HUDEP-2 (cell line): ENCODE measurements at regions not wholly inside any gene's neighbourhood (a gene's known extent, or its start where the extent isn't known, plus 50 kb on each side); places are given as distances from the start of the nearest gene placed in this dataset.

Experiments
- DNase-seq, 76 experiments: peaks; one replicate each; lab custom pipeline; 2025; ENCODE audit not compliant: unreplicated experiment in 76 of 76; lab: John Stamatoyannopoulos, UW

DNA sequence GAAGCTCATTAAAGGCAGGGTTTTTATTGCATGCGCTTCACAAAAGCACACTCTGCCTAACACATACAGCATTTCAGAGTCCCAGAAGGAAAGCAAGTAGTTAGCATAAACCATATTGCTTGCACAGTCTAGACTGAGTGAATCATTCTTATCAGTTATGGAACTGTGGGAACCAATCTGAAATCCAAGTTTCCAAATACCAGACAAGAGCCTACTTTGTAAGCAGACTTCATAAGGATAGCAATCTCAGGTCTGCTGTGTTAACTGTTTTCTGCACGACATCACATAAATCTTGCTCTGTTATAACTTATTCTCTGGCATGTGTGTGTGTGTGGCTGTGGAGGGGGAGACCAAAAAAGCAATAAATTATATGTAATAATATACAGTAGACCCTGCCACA lies 608.1 kb upstream of the REG3G start:
- DNase-seq, result no peak

DNA sequence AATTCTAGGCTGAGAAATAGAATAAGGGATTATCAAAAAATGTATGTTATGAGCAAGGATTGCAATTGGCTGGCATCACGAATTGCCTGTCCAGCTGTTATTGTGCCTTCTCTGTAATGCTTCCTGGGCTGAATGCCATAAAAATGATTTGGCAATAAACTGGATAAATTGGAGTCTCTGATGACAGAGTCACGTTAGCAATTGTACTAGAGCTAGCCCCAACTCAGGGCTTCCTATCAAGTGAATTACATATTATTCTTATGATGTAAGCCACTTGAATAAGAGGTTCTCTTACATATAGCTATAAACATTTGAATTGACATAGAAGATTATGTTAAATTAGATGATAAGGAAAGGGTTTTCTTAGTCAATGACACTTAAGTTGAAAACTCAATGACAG lies 607.5 kb upstream of the REG3G start:
- no peak for DNase-seq

DNA sequence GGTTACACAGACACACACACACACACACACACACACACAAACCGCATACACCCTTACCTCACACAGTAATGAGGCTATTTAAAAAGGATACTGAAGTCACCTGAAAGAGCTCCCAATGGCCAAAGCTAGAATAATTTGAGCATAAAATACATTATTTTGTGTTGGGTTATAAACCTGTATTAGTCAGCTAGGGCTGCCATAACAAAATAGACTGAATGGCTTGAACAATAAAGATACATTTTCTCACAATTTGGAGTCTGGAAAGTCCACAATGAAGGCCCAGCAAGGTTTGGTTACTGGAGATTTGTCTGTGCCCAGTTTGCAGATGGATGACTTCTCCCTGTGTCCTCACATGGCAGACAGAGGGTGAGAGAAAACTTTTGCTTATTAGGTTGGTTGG lies 605.4 kb upstream of the REG3G start:
- DNase-seq, result no peak

DNA sequence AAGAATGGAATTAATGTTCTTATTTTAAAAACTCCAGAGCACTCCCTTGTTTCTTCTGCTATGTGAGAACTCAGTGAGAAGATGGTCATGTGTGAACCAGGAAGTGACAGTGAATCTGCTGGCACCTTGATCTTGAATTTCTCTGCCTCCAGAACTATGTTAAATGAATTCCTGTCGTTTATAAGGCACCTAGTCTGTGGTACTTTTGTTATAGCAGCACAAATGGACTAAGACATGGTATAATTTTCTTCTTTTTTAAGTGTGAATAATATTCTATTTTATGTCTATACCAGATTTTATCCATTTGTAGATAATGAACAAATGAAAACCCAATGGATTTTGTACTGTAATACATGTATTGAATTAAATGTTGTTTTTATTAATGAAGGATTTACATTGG lies 601.9 kb upstream of the REG3G start:
- no peak for DNase-seq

DNA sequence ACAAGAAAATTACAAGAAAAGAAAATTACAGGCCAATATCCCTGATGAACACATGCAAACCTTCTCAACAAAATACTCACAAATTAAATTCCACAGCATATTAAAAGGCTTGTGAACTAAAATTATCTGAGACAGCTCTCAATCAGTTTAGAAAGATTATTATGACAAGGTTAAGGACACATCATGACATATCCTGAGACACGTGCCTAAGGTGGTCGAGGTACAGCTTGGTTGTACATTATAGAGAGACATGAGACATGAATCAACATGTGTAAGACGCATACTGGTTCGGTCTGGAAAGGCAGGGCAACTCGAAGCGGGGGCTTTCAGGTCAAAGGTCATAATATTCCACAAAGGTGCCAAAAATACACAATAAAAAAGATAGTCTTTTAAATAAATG lies 598.3 kb upstream of the REG3G start:
- no peak for DNase-seq

DNA sequence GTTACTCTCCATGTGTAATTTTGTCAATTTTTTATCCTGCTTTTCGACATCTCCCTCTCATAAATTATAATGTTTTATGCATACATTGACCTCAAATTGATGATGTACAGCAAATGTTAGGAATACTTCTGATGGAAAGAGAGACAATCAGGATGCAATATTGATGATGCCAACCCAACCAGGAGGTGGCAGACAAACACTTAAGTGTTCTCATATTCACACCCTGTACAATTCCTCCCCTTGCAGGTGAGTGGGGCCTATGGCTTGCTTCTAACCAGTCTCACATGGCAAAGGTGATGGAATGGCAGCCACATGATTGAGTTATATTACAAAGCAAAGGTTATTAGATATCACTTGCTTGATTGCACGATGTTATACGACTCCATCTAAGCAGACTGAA lies 594.3 kb upstream of the REG3G start:
- no peak for DNase-seq

DNA sequence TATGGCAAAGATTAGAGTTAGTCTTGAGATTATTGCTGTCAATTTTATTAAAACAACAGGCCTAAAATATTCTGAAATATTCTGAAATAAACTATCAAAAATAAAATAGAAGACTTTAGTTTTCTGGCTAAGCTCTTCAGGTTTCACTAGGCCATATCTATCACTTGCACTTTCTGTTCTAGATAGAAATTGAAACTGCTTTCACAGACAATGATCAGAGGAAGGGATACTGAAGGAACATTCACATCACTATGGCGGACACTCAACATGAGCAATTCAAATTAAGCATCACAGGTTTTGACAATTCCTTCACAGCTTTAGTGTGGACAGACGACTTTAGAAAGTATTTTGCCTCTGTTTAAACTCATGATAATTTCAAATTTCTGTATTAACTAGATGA lies 586.4 kb upstream of the REG3G start:
- DNase-seq, result no peak

DNA sequence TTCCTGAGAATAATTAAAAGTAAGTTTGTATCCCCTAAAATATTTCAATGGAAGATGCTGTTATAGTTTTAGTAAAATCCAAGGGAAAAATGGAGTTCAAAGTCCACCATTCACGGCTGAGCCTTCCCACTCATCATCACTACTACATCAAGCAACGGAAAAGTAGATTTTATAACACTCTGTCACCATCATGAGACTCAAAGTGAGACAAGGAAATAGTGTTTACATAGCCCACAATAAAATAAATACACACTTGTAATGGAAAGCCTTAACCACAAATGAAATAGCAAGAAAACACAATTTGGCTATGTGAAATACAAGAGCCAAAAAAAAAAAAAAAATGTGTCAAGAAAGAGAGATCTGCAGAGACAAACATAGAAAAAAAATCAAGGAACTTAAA lies 569.9 kb upstream of the REG3G start:
- no peak for DNase-seq

DNA sequence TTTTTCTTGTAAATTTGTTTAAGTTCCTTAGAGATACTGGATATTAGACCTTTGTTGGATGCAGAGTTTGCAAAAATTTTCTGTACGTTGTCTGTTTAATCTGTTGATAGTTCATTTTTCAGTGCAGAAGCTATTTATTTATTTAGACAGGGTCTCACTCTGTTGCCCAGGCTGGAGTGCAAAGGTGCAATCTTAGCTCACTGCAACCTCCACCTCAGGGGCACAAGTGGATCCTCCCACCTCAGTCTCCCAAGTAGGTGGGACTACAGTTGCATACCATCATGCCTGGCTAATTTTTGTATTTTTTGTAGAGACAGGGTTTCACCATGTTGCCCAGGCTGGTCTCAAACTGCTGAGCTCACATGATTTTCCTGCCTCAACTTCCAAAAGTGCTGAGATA lies 568.2 kb upstream of the REG3G start:
- DNase-seq, result no peak

DNA sequence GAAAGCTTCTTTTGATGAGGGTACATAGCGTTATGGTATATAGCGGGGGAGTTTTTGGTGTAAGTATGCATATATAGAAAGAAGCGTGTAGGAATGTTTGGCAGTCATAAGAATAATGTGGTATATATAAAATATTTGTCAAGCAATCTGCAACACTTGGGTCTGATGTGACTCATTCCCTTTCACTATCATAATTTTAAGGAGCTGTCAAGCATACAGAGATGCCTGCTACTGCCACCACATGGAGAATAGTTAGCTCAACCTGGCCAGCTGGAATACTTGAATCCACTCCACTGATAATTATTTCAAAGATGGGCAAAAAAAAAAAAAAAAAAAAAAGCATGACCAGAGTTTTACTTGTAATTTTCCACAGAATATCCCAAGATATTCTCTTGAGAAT lies 559.8 kb upstream of the REG3G start:
- DNase-seq, result no peak

DNA sequence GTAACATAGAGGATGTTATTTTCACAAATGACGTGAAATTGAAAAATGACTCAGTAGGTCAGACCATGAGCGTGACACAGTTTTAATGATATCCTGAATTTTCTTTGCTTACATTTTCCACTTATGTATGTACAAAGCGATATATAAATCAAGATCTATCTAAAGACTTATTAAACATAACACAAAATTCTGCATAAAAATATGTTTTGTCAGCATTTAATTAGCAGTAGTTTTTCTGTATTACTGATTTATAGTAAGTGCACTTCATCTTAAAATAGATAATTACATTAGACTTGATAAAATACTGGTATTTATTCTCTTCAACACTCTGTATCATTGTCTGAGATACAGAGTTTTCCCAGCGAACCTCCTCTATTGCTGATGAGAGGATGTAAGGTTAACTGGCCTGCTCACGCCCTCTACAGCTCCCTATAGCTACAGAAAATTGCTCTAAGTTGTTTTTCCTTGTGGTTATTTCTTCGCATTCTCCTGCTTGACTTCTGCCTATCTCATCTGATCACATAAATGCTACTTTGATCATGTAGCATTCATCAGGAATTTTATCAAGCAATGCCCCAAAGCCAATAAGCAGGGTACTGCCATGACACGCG lies 548.8 kb upstream of the REG3G start:
- DNase-seq, result no peak

DNA sequence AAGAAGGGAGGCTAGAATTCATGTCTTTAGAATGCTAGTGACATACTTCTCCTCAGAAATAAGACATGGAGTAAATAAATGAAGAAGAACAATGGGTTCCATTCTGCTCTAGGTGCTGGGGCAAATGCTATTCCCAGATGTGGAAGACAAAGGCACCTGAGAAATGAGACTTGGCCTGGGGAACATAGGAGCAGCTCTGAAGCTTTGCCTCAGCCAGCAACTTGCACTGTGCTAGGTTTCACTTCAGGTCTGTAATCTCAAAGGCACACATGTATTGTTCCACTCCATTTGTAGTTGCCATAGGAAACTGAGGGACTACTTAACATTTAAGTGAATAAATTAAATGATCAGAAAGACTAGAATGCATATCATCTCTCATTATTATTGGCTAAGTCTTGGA lies 538.9 kb upstream of the REG3G start:
- DNase-seq, result no peak

DNA sequence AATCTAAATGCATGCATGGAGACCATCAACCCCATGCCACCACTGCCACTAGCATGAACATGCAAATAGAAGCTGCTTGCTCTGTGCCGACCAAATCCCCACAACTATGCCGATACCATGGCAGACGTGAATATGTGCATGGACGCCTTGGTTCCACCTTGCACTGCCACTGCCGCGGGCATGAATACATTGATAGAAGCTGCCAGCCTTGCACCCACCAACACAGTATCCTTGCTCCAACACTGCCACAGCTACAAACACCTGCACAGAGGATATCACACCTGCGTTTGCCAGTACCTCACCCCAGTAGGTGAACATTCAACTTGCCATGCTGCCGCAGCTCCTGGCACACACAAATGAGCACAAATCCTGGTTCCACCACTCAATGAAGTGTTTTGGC lies 527.4 kb upstream of the REG3G start:
- no peak for DNase-seq

DNA sequence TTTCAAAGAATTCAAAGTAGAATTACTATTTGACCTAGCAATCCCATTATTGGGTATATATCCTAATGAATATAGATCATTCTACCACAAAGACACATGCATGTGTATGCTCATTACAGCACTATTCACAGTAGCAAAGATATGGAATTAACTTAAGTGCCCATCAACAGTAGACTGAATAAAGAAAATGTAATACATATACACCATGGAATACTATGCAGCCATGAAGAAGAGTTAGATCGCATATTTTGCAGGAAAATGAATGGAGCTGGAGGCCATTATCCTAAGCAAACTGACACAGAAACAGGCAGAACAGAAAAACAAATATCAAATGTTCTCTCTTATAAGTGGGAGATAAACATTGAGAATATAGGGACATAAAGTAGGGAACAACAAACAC lies 519.2 kb upstream of the REG3G start:
- no peak for DNase-seq

DNA sequence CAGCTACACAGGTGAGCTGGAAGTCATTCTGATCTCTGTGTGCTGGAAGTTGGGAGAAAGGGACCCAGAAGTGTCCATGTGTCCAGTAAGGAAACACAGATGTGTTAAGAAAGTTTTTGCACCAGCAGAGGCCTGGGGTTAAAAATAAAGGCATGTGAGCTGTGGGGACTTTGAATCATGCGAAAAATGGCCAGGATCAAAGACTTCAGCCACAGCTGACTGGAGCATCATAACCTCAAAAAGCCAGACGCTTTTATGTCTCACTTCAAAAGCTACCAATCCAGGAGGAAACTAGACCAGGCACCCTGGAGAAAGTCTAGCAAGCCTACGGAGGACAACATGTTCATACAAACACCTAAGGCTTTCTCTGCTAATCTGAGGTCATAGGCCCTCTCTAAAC lies 503.6 kb upstream of the REG3G start:
- no peak for DNase-seq

DNA sequence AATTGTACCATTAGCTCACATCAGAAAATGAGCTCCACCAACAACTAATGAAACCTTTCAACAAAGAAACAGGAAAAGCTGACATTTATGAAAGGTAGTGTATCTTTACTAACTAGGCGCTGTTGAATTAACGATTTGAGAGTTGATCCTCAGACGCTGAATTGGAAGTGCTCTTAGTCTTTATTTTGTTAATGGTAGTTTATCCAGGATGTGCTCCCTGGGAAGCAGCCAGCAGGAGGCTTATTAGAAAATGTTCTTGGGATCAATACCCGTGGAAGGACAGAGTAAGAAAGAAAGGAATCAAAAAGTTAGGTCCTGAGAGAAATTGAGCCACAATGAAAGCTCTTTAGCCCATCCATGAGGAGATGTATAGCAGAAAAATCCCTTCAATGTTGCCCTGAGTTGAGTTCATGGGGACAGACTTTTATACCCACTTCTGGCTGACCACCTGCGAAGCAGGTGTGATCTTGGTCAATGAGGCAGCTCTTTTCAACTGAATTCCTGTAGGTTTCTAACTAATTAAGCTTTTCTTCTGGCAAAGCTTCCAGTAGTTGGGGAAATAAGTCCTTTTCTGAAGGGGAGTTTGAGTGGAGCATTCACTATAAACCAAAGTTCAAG lies 492.6 kb upstream of the REG3G start:
- no peak for DNase-seq

DNA sequence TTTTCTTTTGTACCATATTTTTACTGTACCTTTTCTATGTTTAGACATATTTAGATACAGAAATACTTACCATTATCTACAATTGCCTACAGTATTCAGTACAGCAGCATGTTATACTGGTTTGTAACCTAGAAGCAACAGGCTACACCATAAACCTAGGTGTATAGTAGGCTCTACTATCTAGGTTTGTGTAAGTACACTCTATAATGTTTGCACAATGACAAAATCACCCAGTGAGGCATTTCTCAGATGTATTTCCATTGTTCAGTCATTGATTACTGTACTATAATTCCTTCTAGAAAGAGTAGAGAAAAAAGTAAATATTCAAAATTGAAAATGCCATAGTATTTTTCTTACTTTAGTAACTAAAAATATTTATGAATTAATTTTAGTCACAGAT lies 490.1 kb upstream of the REG3G start:
- DNase-seq, result no peak

DNA sequence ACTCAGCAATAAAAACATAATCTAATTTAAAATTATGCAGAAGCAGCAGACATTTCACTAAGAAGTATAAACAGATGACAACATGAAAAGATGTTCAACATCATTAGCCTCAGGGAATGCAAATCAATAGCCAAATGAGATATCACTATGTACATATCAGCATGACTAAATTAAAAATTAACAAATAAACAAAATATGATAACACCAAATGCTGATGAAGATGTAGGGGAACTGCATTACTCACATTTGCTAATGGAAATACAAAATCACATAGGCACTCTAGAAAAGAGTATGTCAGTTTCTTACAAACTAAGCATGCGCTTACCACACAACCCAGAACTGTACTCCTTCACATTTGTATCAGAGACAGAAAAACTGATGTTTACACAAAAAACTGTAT lies 487.2 kb upstream of the REG3G start:
- DNase-seq, result no peak

DNA sequence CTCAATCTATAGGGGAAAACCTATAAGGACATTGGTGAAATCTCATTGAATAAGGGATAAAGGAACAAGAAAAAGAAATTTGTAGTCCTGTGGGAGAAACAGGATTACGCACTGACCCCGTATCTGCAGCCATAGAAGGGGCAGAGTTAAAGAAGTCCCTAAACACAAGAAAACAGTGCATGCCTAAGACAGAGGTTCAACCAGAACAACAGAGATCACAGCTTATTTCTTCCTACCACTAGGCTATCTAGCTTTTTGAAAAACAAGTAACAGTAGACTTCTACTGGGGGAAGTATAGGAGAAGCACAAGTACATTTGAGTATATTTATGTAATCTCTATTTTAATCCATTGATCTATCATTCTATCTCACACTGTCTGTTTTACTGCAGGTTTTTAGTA lies 485.2 kb upstream of the REG3G start:
- DNase-seq, result no peak

DNA sequence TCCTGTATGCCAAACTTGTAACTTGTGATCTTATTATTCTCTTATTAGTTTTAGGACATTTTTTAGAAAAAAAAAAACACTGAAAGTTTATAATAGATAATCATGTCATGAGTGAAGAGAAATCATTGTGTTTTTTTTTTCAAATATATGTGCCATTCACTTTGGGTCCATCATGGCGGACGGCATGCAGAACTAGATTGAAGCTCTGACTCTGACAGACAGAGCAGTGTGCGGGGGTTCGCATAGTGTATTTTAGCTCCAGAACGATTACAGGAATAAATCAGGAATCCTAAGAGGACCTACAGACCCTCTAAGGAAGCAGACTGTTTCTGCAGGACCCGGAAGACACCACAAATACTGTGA lies 484.4 kb upstream of the REG3G start:
- no peak for DNase-seq

DNA sequence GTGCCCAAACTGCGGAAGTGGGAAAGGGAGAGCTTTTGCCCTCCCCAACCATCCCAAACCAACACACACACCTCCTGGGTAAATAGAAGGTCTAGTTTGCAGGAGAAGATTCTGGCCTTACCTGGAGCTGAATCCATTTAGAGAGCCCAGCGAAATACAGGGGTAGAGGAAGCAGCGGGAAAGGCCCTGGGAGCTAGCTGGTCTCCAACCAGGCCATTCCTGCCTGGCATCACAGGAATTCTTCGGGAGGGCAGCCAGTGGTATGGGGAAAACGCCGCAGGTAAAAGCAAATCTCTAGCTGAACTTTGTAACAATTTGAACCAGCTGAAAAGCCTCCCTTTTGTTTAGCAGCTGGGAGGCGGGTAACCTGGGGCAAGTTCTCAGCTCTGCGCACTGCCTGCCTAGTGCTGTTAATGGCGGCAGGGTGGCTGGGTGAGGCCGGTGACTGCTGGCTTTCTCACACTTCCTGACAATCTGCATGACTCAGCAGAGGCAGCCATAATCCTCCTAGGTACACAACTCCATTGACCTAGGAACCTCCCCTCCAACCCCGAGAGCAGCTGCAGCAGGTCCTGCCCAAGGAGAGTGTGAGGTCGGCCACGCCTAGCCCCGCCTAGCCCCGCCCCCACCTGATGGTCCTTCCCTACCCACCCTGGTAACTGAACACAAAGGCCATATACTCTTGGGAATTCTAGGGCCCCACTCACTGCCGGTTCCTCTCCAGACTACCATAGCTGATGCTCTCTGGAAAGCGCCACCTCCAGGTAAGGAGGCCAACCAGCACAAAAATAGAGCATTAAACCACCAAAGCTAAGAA lies 483.8 kb upstream of the REG3G start:
- no peak for DNase-seq

DNA sequence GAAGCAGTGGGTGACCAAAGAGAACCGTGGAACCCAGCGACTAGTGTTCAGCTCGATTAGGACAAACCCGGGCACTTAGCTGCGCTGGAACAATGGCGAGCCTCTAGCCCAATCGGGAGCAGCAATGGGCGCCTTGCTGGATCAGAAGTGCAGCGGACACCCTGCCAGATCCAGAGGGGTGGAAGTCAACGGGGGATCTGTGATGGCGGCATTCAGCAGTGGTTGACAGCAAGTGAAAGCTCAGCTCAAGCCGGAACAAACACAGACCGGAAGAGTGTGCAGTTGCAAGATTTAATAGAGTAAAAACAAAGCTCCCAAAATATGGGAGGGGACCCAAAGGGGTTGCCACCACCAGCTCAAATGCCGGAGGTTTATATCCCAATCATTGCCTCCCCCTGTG lies 478.7 kb upstream of the REG3G start:
- DNase-seq, result no peak
